Parathyroid adenoma (tissue), 2 donors: ENCODE measurements at regions not wholly inside any gene's neighbourhood (a gene's known extent, or its start where the extent isn't known, plus 50 kb on each side); places are given as distances from the start of the nearest gene placed in this dataset.

Source experiments
- H2AFZ ChIP-seq: fragments of 300-600 bp; sonication (generic); one replicate; pipeline ENCODE4 v1.7.0; 2017; ENCODE audit warnings: antibody characterized with exemption, mild to moderate bottlenecking
- H3K27ac ChIP-seq: fragments of 300-600 bp; sonication (generic); one replicate; pipeline ENCODE4 v1.7.0; 2017
- H3K27me3 ChIP-seq: fragments of 300-600 bp; sonication (generic); one replicate; pipeline ENCODE4 v1.7.0; 2017; ENCODE audit warnings: low read length; ENCODE audit not compliant: control insufficient read depth, insufficient read depth
- H3K36me3 ChIP-seq: fragments of 300-600 bp; sonication (generic); one replicate; pipeline ENCODE4 v1.7.0; 2017; ENCODE audit warnings: low read length; ENCODE audit not compliant: control insufficient read depth, insufficient read depth
- H3K4me1 ChIP-seq: fragments of 300-600 bp; sonication (generic); one replicate; pipeline ENCODE4 v1.7.0; 2017; ENCODE audit warnings: control low read depth
- H3K4me2 ChIP-seq: fragments of 300-600 bp; sonication (generic); one replicate; pipeline ENCODE4 v1.7.0; 2017; ENCODE audit warnings: low read length
- H3K4me3 ChIP-seq: fragments of 300-600 bp; sonication (generic); one replicate; pipeline ENCODE4 v1.7.0; 2017; ENCODE audit warnings: low read depth, low read length
- H3K79me2 ChIP-seq: fragments of 300-600 bp; sonication (generic); one replicate; pipeline ENCODE4 v1.7.0; 2017; ENCODE audit warnings: control low read depth
- H3K9ac ChIP-seq: fragments of 300-600 bp; sonication (generic); one replicate; pipeline ENCODE4 v1.7.0; 2017; ENCODE audit warnings: mild to moderate bottlenecking
- H3K9me3 ChIP-seq: fragments of 300-600 bp; sonication (generic); one replicate; pipeline ENCODE4 v1.7.0; 2017; ENCODE audit warnings: low read length; ENCODE audit not compliant: control insufficient read depth
- CTCF ChIP-seq: fragments of 300-600 bp; sonication (generic); IDR thresholded peaks from one replicate; pipeline ENCODE4 v1.7.0; 2017; ENCODE audit warnings: antibody characterized with exemption, mild to moderate bottlenecking
- donor health status: primary hyperparathyroidism.

- Histone ChIP-seq H3K36me3 (no peaks in the 10 kb centered on the region), H3K9ac (no peak overlapping the region), H3K27me3 (no peaks in the 10 kb centered on the region), H3K4me2 (no peak overlapping the region), H2AFZ (no peak overlapping the region), H3K9me3 (no peaks in the 10 kb centered on the region), H3K79me2 (peaks cover 37% of the 10 kb centered on the region), H3K4me1 (no peaks in the 10 kb centered on the region), H3K4me3 (no peak overlapping the region), H3K27ac (no peak overlapping the region)
- TF ChIP-seq CTCF: no peak
Observed at GRCh38 chr3:72437661-72438406, 410.4 kb downstream of the SHQ1 start.

GRCh38 chr3:72436863-72437592 lies 411.2 kb downstream of the SHQ1 start:
- no peaks in the 10 kb centered on the region for H3K36me3 ChIP-seq
- no peak overlapping the region for H3K9ac ChIP-seq
- no peak overlapping the region for H3K27ac ChIP-seq
- no peaks in the 10 kb centered on the region for H3K9me3 ChIP-seq
- H3K4me1 ChIP-seq: no peaks in the 10 kb centered on the region
- H3K4me2 ChIP-seq: no peak overlapping the region
- no peak for TF ChIP-seq CTCF
- no peak overlapping the region for H3K4me3 ChIP-seq
- H3K27me3 ChIP-seq: no peaks in the 10 kb centered on the region
- H3K79me2 ChIP-seq: peaks cover 32% of the 10 kb centered on the region
- no peak overlapping the region for H2AFZ ChIP-seq

- H3K79me2 ChIP-seq: peaks cover 29% of the 10 kb centered on the region
- H3K4me3 ChIP-seq: no peak overlapping the region
- no peaks in the 10 kb centered on the region for H3K9me3 ChIP-seq
- no peak overlapping the region for H3K9ac ChIP-seq
- no peak overlapping the region for H3K27ac ChIP-seq
- H3K36me3 ChIP-seq: no peaks in the 10 kb centered on the region
- no peak overlapping the region for H3K4me2 ChIP-seq
- H3K4me1 ChIP-seq: no peaks in the 10 kb centered on the region
- H2AFZ ChIP-seq: no peak overlapping the region
- H3K27me3 ChIP-seq: no peaks in the 10 kb centered on the region
- no peak for TF ChIP-seq CTCF
Observed at GRCh38 chr3:72434296-72434695, 413.9 kb downstream of the SHQ1 start.

GRCh38 chr3:72432246-72432645 lies 416.0 kb downstream of the SHQ1 start:
- no peak overlapping the region for H3K4me3 ChIP-seq
- TF ChIP-seq CTCF: no peak
- H2AFZ ChIP-seq: no peak overlapping the region
- H3K4me1 ChIP-seq: no peaks in the 10 kb centered on the region
- no peak overlapping the region for H3K27ac ChIP-seq
- H3K79me2 ChIP-seq: peaks cover 29% of the 10 kb centered on the region
- H3K36me3 ChIP-seq: no peaks in the 10 kb centered on the region
- H3K9ac ChIP-seq: no peak overlapping the region
- H3K4me2 ChIP-seq: no peak overlapping the region
- H3K27me3 ChIP-seq: no peaks in the 10 kb centered on the region
- H3K9me3 ChIP-seq: no peaks in the 10 kb centered on the region
